ENCODE measurements at regions not wholly inside any gene's neighbourhood (a gene's known extent, or its start where the extent isn't known, plus 50 kb on each side); places are given as distances from the start of the nearest gene placed in this dataset.

DNA sequence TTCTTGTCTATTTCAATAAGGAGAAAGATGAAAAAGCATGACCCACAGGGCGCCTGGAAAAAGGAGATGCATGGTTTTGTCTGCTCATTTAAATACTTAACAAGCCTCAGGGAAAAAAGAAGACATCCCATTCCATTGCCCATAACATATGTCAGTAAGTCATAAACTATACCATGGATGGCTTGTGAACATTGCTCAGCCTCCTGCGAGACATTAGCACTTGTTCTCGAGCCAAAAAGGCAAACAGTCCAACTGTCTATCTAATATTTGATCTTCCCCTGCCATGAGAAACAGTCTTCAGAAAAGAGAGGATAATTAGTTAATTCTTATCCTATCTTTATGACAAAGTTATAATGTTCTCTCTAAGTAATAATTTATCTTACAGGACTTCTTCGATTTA, 527.4 kb downstream of the HACE1 start:
- TF ChIP-seq, protein P1, sequence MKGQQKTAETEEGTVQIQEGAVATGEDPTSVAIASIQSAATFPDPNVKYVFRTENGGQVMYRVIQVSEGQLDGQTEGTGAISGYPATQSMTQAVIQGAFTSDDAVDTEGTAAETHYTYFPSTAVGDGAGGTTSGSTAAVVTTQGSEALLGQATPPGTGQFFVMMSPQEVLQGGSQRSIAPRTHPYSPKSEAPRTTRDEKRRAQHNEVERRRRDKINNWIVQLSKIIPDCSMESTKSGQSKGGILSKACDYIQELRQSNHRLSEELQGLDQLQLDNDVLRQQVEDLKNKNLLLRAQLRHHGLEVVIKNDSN (IDR thresholded peaks at IDR 0.05), result no peak
- TF ChIP-seq EGR1 (IDR thresholded peaks at IDR 0.05), result no peak
- no peak for TF ChIP-seq EP300 (IDR thresholded peaks at IDR 0.05; ENCODE audit: borderline replicate concordance)
- TF ChIP-seq TCF12 (IDR thresholded peaks at IDR 0.05; ENCODE audit: low read depth), result no peak
- TF ChIP-seq RAD21 (IDR thresholded peaks at IDR 0.05; ENCODE audit: low read depth), result no peak
- TF ChIP-seq NFIC (IDR thresholded peaks at IDR 0.05), result no peak
- no peak for TF ChIP-seq TAF1 (IDR thresholded peaks at IDR 0.05; ENCODE audit: low read depth)
- TF ChIP-seq CEBPB (IDR thresholded peaks at IDR 0.05), result no peak
- TF ChIP-seq CREB1 (IDR thresholded peaks at IDR 0.05; ENCODE audit: low read depth), result no peak
- TF ChIP-seq TEAD4 (IDR thresholded peaks at IDR 0.05), result no peak
- TF ChIP-seq, protein P2, sequence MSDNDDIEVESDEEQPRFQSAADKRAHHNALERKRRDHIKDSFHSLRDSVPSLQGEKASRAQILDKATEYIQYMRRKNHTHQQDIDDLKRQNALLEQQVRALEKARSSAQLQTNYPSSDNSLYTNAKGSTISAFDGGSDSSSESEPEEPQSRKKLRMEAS (IDR thresholded peaks at IDR 0.05), result no peak
- no peak for TF ChIP-seq YY1 (IDR thresholded peaks at IDR 0.05; ENCODE audit: low read depth)

DNA sequence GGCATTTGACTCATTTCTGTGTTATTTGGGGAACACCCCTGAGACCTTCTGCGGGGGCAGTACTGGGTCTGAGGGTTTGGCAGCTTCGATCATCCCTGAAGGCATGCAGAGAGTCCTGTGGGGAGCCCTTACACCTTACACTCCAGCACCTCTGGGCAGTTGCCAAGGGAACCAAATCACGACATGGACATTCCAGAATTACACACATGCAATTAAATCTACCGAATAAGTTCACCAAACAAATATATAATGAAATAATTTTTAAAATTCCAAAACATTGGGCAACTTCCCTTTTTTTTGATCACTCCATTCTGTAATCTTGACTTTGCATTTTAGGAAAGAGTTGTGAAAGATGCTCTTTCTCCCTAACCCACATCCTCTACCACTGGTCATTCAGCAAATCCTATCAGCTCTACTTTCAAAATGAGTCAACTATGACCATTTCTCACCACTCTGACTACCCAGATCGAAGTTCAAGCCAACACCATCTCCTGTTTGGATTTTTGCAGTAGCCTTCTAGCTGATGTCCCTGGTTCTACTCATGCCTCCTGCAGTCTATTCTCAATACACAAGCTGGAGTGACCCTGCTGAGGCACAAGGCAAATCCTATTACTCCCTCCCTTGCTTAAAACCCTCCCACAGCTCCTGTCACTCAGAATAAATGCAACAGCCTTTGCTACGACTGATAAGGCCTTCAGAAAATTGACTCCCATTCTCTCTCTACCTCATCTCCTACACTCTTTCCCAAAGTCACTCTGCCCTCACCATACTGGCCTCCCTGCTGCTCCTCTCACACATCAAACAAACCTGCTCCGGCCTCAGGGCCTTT, 533.3 kb downstream of the HACE1 start:
- TF ChIP-seq, protein P1 (IDR thresholded peaks at IDR 0.05), result no peak
- TF ChIP-seq RAD21 (IDR thresholded peaks at IDR 0.05; ENCODE audit: low read depth) (no peak), ZBTB7A (IDR thresholded peaks at IDR 0.05; ENCODE audit: low read depth) (no peak), EP300 (IDR thresholded peaks at IDR 0.05; ENCODE audit: borderline replicate concordance) (no peak), TEAD4 (IDR thresholded peaks at IDR 0.05) (no peak), NFIC (IDR thresholded peaks at IDR 0.05) (no peak), YY1 (IDR thresholded peaks at IDR 0.05; ENCODE audit: low read depth) (no peak), TAF1 (IDR thresholded peaks at IDR 0.05; ENCODE audit: low read depth) (no peak), FOXM1 (IDR thresholded peaks at IDR 0.05; ENCODE audit: borderline replicate concordance, low read depth) (no peak), EGR1 (IDR thresholded peaks at IDR 0.05) (no peak), CREB1 (IDR thresholded peaks at IDR 0.05; ENCODE audit: low read depth) (no peak), TCF12 (IDR thresholded peaks at IDR 0.05; ENCODE audit: low read depth) (no peak), CEBPB (IDR thresholded peaks at IDR 0.05) (no peak)
- TF ChIP-seq, protein P2 (IDR thresholded peaks at IDR 0.05), result no peak
- TF ChIP-seq, protein P3, sequence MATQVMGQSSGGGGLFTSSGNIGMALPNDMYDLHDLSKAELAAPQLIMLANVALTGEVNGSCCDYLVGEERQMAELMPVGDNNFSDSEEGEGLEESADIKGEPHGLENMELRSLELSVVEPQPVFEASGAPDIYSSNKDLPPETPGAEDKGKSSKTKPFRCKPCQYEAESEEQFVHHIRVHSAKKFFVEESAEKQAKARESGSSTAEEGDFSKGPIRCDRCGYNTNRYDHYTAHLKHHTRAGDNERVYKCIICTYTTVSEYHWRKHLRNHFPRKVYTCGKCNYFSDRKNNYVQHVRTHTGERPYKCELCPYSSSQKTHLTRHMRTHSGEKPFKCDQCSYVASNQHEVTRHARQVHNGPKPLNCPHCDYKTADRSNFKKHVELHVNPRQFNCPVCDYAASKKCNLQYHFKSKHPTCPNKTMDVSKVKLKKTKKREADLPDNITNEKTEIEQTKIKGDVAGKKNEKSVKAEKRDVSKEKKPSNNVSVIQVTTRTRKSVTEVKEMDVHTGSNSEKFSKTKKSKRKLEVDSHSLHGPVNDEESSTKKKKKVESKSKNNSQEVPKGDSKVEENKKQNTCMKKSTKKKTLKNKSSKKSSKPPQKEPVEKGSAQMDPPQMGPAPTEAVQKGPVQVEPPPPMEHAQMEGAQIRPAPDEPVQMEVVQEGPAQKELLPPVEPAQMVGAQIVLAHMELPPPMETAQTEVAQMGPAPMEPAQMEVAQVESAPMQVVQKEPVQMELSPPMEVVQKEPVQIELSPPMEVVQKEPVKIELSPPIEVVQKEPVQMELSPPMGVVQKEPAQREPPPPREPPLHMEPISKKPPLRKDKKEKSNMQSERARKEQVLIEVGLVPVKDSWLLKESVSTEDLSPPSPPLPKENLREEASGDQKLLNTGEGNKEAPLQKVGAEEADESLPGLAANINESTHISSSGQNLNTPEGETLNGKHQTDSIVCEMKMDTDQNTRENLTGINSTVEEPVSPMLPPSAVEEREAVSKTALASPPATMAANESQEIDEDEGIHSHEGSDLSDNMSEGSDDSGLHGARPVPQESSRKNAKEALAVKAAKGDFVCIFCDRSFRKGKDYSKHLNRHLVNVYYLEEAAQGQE (IDR thresholded peaks at IDR 0.05; ENCODE audit: low read depth), result no peak

DNA sequence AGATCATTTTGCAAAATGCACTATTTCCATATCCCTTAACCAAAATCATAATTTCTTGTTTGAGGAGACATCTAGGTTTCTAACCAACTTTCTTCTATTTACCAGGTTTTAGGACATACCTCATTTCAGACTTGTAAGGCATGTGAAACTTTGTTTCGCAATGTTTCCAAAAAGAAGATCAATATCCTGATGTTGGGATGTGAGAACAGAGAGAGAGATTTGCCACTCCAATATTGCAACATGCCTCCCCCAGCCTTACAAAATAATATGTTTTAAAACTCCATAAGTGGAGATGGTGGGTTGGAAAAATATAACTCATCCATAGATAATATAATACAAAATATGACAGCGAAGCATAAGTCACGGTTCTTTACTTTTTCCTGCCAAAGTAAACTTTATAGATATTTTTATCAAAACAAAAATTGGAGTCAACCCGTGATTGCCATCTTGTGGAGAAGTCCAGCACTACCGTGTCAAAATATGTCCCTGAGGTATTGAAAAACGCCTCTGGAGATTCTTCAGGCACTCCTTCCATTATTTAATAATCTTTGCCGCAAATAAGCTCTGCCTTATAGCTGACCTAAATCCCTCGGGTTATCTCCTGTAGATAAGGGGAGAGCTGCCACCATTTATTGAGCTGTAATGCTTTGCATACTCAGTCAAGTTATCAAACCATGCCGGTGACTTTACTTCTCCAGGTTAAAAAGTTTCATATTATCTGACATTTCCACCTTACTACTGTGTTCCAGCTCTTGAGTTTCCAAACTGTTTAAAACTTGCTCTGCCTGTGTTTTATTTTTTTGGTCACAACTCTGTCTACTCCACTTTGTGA, 534.2 kb downstream of the HACE1 start:
- no peak for TF ChIP-seq EP300 (IDR thresholded peaks at IDR 0.05; ENCODE audit: borderline replicate concordance)
- no peak for TF ChIP-seq CREB1 (IDR thresholded peaks at IDR 0.05; ENCODE audit: low read depth)
- peak; percentile 54 for TF ChIP-seq RAD21 (IDR thresholded peaks at IDR 0.05; ENCODE audit: low read depth)
- no peak for TF ChIP-seq CEBPB (IDR thresholded peaks at IDR 0.05)
- TF ChIP-seq, protein P1 (IDR thresholded peaks at IDR 0.05), result no peak
- no peak for TF ChIP-seq TAF1 (IDR thresholded peaks at IDR 0.05; ENCODE audit: low read depth)
- no peak for TF ChIP-seq NFIC (IDR thresholded peaks at IDR 0.05)

DNA sequence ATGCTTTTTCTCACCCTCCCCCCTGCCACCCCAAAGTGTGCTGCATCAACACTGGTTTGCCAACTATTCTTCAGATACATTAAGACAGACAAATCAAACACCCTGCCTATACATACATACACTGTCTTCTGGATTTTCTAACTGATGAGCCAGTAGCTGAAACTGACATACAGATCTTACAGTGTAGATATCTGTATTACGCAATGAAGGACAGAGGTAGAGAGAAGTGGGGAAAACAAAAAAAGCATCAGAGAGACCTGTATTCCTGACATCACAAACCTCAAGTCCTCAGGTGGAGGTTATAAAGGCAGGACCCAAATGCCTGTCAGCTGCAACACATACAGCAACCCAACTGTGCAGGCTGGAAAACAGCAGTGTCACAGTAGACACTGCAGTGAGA, 535.4 kb downstream of the HACE1 start:
- TF ChIP-seq EGR1 (IDR thresholded peaks at IDR 0.05), result no peak

DNA sequence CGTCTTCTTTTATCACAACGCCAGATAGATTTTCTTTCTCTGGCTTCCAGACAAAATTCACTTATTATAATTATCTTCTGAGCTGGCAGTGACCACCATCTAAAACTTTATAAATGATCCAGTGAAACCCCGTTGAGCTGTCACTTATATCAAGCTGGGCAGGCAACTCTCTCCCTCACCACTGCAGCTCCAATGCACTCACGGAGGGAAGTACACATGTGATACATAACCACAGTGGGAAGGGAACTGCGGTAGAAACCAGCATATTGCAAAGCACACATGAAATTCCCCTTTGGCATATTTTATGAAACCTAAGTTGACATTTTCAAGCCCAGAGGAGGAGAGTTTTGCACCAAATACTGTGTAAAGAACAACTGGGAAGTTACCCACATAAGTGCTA, 536.9 kb downstream of the HACE1 start:
- TF ChIP-seq, protein P2 (IDR thresholded peaks at IDR 0.05), result no peak
- TF ChIP-seq FOXM1 (IDR thresholded peaks at IDR 0.05; ENCODE audit: borderline replicate concordance, low read depth) (no peak), CREB1 (IDR thresholded peaks at IDR 0.05; ENCODE audit: low read depth) (no peak), EP300 (IDR thresholded peaks at IDR 0.05; ENCODE audit: borderline replicate concordance) (no peak), RAD21 (IDR thresholded peaks at IDR 0.05; ENCODE audit: low read depth) (no peak), CEBPB (IDR thresholded peaks at IDR 0.05) (no peak), EGR1 (IDR thresholded peaks at IDR 0.05) (no peak), TAF1 (IDR thresholded peaks at IDR 0.05; ENCODE audit: low read depth) (no peak), YY1 (IDR thresholded peaks at IDR 0.05; ENCODE audit: low read depth) (no peak), TCF12 (IDR thresholded peaks at IDR 0.05; ENCODE audit: low read depth) (no peak), TEAD4 (IDR thresholded peaks at IDR 0.05) (no peak)
- TF ChIP-seq, protein P1 (IDR thresholded peaks at IDR 0.05), result no peak
- TF ChIP-seq, protein P3 (IDR thresholded peaks at IDR 0.05; ENCODE audit: low read depth), result no peak

Data from Ishikawa (cell line).